ENCODE measurements at regions not wholly inside any gene's neighbourhood (a gene's known extent, or its start where the extent isn't known, plus 50 kb on each side); places are given as distances from the start of the nearest gene placed in this dataset.

- TF ChIP-seq POLR2A (IDR thresholded peaks at IDR 0.05) (no peak), CTCF (IDR thresholded peaks at IDR 0.05) (no peak), EP300 (IDR thresholded peaks at IDR 0.05) (no peak)
Measured at GRCh38 chr4:138310498-138310897, 68.3 kb upstream of the SLC7A11 start.
